Esophagus mucosa (tissue), 1 donor: ENCODE measurements at regions not wholly inside any gene's neighbourhood (a gene's known extent, or its start where the extent isn't known, plus 50 kb on each side); places are given as distances from the start of the nearest gene placed in this dataset.
A peak's percentile ranks its signal among the peaks of the same experiment; 100 is the strongest.
"Not testable (repeated sequence)": the region's sequence is repeated elsewhere in the genome, so short reads cannot be mapped to it uniquely, and the experiment has no call there.

Experiments used
- ATAC-seq: fragments of 200-7000 bp; cut with Tn5 transposase; one replicate; pipeline ENCODE4 v1.9.1; 2020
- donor health status: DM: yes; HTN: yes; CAD: no.

- no peak for ATAC-seq
Observed at GRCh38 chr2:118375907-118376485, 287.7 kb downstream of the INSIG2 start.

- no peak for ATAC-seq
Observed at GRCh38 chr2:118374974-118375755, 286.9 kb downstream of the INSIG2 start.

- no peak for ATAC-seq
Observed at GRCh38 chr2:118372886-118373830, 284.9 kb downstream of the INSIG2 start.

- peak; percentile 55 for ATAC-seq
Observed at GRCh38 chr2:118371515-118371914, 283.2 kb downstream of the INSIG2 start.

- not testable (repeated sequence) for ATAC-seq
Observed at GRCh38 chr2:118369521-118369920, 281.2 kb downstream of the INSIG2 start.

- ATAC-seq = peak; percentile 67
Observed at GRCh38 chr2:118363604-118364003, 275.3 kb downstream of the INSIG2 start.

GRCh38 chr2:118356051-118356450 lies 267.8 kb downstream of the INSIG2 start:
- no peak for ATAC-seq

GRCh38 chr2:118351796-118352195 lies 263.5 kb downstream of the INSIG2 start:
- no peak for ATAC-seq

- no peak for ATAC-seq
Observed at GRCh38 chr2:118350621-118351020, 262.4 kb downstream of the INSIG2 start.

- ATAC-seq = no peak
Observed at GRCh38 chr2:118349365-118349764, 261.1 kb downstream of the INSIG2 start.

- no peak for ATAC-seq
Observed at GRCh38 chr2:118348380-118349034, 260.2 kb downstream of the INSIG2 start.

GRCh38 chr2:118345465-118345864 lies 257.2 kb downstream of the INSIG2 start:
- ATAC-seq = no peak

- no peak for ATAC-seq
Observed at GRCh38 chr2:118340103-118340502, 251.8 kb downstream of the INSIG2 start.

- ATAC-seq = no peak
Observed at GRCh38 chr2:118339386-118339785, 251.1 kb downstream of the INSIG2 start.

- ATAC-seq = no peak
Observed at GRCh38 chr2:118333664-118334063, 245.4 kb downstream of the INSIG2 start.

GRCh38 chr2:118325321-118325955 lies 237.2 kb downstream of the INSIG2 start:
- no peak for ATAC-seq

- ATAC-seq = no peak
Observed at GRCh38 chr2:118322406-118322805, 234.1 kb downstream of the INSIG2 start.

- peak; percentile 59 for ATAC-seq
Observed at GRCh38 chr2:118321432-118322105, 233.3 kb downstream of the INSIG2 start.

- no peak for ATAC-seq
Observed at GRCh38 chr2:118320658-118321057, 232.4 kb downstream of the INSIG2 start.

- ATAC-seq = no peak
Observed at GRCh38 chr2:118320196-118320595, 231.9 kb downstream of the INSIG2 start.

GRCh38 chr2:118319271-118319684 lies 231.0 kb downstream of the INSIG2 start:
- ATAC-seq = no peak

GRCh38 chr2:118315606-118316005 lies 227.3 kb downstream of the INSIG2 start:
- ATAC-seq = no peak
